ENCODE measurements at regions not wholly inside any gene's neighbourhood (a gene's known extent, or its start where the extent isn't known, plus 50 kb on each side); places are given as distances from the start of the nearest gene placed in this dataset.

- no peak for DNase-seq (ENCODE audit: low read depth in 1 of 2, low spot score in 2 of 2)
- no peak overlapping the region for H2BK15ac ChIP-seq (ENCODE audit: low read length)
- TF ChIP-seq HDAC2 (IDR thresholded peaks at IDR 0.05; ENCODE audit: borderline replicate concordance in 1 of 2, low read depth in 2 of 2, low read length in 2 of 2) (no peak), GABPA (IDR thresholded peaks at IDR 0.05; ENCODE audit: borderline replicate concordance, insufficient read depth, low read length) (no peak), SIN3A (conservative IDR thresholded peaks at IDR 0.05 in 1 of 2, IDR thresholded peaks at IDR 0.05 in 1 of 2; ENCODE audit: low read depth in 1 of 2, low read length in 2 of 2) (no peak), CHD2 (IDR thresholded peaks at IDR 0.05; ENCODE audit: low read length) (no peak), KDM4A (IDR thresholded peaks at IDR 0.05; ENCODE audit: low read depth, low read length, severe bottlenecking) (no peak), RNF2 (IDR thresholded peaks at IDR 0.05; ENCODE audit: borderline replicate concordance, low read depth, low read length, missing control alignments, poor library complexity, severe bottlenecking) (no peak), TBP (IDR thresholded peaks at IDR 0.05; ENCODE audit: low read depth, low read length) (no peak), USF2 (IDR thresholded peaks at IDR 0.05; ENCODE audit: low read length) (no peak), KDM1A (IDR thresholded peaks at IDR 0.05; ENCODE audit: borderline replicate concordance, low read length) (no peak), JUN (IDR thresholded peaks at IDR 0.05; ENCODE audit: low read depth, low read length) (no peak), ATF3 (IDR thresholded peaks at IDR 0.05; ENCODE audit: insufficient read depth, low read depth, low read length) (no peak), BACH1 (IDR thresholded peaks at IDR 0.05; ENCODE audit: low read length) (no peak)
These were observed 245.6 kb downstream of the SATB1 start for GRCh38 chr3:18179521-18179920.

More at GRCh38 chr3:18179521-18179920, 245.6 kb downstream of the SATB1 start:
- H3K4me3 ChIP-seq (ENCODE audit: extremely low read depth in 1 of 4, insufficient read depth in 2 of 4, low read depth in 3 of 4, low read length in 4 of 4): no peak overlapping the region
- H4K20me1 ChIP-seq (replicated peaks in 1 of 2; ENCODE audit: control insufficient read depth in 1 of 2, insufficient read depth in 2 of 2, low read length in 2 of 2): no peaks in the 10 kb centered on the region
- no peak overlapping the region for H2AK5ac ChIP-seq (ENCODE audit: low read depth, low read length)
- H3K79me2 ChIP-seq (ENCODE audit: control insufficient read depth in 1 of 2, insufficient read depth in 2 of 2, low read length in 2 of 2): no peaks in the 10 kb centered on the region
- no peak overlapping the region for H3K23ac ChIP-seq (ENCODE audit: insufficient read length)
- 95% methylated on average over 3 of the region's 3 CpGs; no CpG with 5 or more reads in 1 of the 2 experiments for WGBS, 2 experiments (ENCODE audit: extremely low coverage in 1 of 2, insufficient coverage in 1 of 2, insufficient read length in 1 of 2, insufficient replicate concordance in 2 of 2, low coverage in 1 of 2, low lambda C conversion rate in 2 of 2, missing lambda C conversion rate in 1 of 2)
- no peak for FAIRE-seq
- CTCF ChIA-PET (ENCODE audit: partially characterized antibody): interaction anchor here (0.6 kb wide), 1 partner anchor 178 kb away, joined by 3 read pairs; no protein-coding TSS in a partner anchor
- H2BK20ac ChIP-seq (ENCODE audit: low read length): no peak overlapping the region
- no peak overlapping the region for H2BK12ac ChIP-seq (ENCODE audit: low read depth, low read length)
- H2BK120ac ChIP-seq (replicated peaks; ENCODE audit: low read depth, low read length): no peak overlapping the region
- peaks cover 2% of the 10 kb centered on the region; the same call in 1 of the 2 replicates for H3K23me2 ChIP-seq (ENCODE audit: low read depth, low read length)
- H2AFZ ChIP-seq (ENCODE audit: low read length): no peak overlapping the region
- no peak overlapping the region for H4K5ac ChIP-seq (ENCODE audit: insufficient read length, low read depth, low read length)
- no peaks in the 10 kb centered on the region for H3K4me1 ChIP-seq (replicated peaks in 1 of 4; ENCODE audit: control insufficient read depth in 3 of 4, insufficient read depth in 4 of 4, low read length in 3 of 4)
- POLR2A ChIA-PET (ENCODE audit: partially characterized antibody): no interaction called here
- H3K56ac ChIP-seq (replicated peaks; ENCODE audit: insufficient read length, low read depth, low read length): no peak overlapping the region
- no peak overlapping the region for H4K8ac ChIP-seq (ENCODE audit: extremely low read depth, insufficient read depth, low read length)
- H3K4me2 ChIP-seq (ENCODE audit: insufficient read depth in 1 of 2, low read depth in 2 of 2, low read length in 2 of 2): no peak overlapping the region
- no peaks in the 10 kb centered on the region for H3K27me3 ChIP-seq (replicated peaks in 1 of 4; ENCODE audit: control insufficient read depth in 3 of 4, extremely low read depth in 1 of 4, insufficient read depth in 3 of 4, low read length in 3 of 4)
- no peaks in the 10 kb centered on the region for H3K79me1 ChIP-seq (ENCODE audit: low read depth, low read length)
- no peak overlapping the region for H4K91ac ChIP-seq (replicated peaks; ENCODE audit: insufficient read length, low read length)
- no peak overlapping the region for H3K4ac ChIP-seq (replicated peaks; ENCODE audit: insufficient read length, low read depth, low read length)
- no peak overlapping the region for H2BK5ac ChIP-seq (ENCODE audit: low read depth, low read length)
- H3K18ac ChIP-seq (ENCODE audit: extremely low read depth, low read length): no peak overlapping the region
- no peak overlapping the region for H3K14ac ChIP-seq (ENCODE audit: insufficient read length)
- H3K36me3 ChIP-seq (ENCODE audit: control insufficient read depth in 2 of 4, insufficient read depth in 4 of 4, low read length in 3 of 4): no peaks in the 10 kb centered on the region
- H3K9me3 ChIP-seq (ENCODE audit: insufficient read depth in 2 of 2, low read depth in 1 of 2, low read length in 1 of 2): no peaks in the 10 kb centered on the region
- H3K9ac ChIP-seq (replicated peaks in 1 of 4; ENCODE audit: extremely low read depth in 1 of 4, low read depth in 3 of 4, low read length in 3 of 4): no peak overlapping the region
- no peak overlapping the region for H3K27ac ChIP-seq (ENCODE audit: low read depth, low read length)

All from H1 (cell line).